ENCODE measurements at regions not wholly inside any gene's neighbourhood (a gene's known extent, or its start where the extent isn't known, plus 50 kb on each side); places are given as distances from the start of the nearest gene placed in this dataset.

GRCh38 chr2:53373126-53373525 is 394.5 kb upstream of the CHAC2 start:
- no peak overlapping the region for H3K4me2 ChIP-seq
- no peak overlapping the region for H3K27ac ChIP-seq
- no peaks in the 10 kb centered on the region for H3K9me3 ChIP-seq
- H3K4me1 ChIP-seq, result no peaks in the 10 kb centered on the region
- ChIA-PET POLR2A (no interaction called here), CTCF (no interaction called here)
- no peak overlapping the region for H3K4me3 ChIP-seq
- FAIRE-seq (no peak), DNase-seq (ENCODE audit: low read depth in 1 of 2, low spot score in 1 of 2) (no peak), ATAC-seq (no peak)
- TF ChIP-seq BHLHE40 (IDR thresholded peaks at IDR 0.05; ENCODE audit: low read depth, low read length) (no peak), CHD2 (IDR thresholded peaks at IDR 0.05; ENCODE audit: low read length, partially characterized antibody) (no peak), NPAS2 (CRISPR knock-in tag; IDR thresholded peaks at IDR 0.05; ENCODE audit: borderline replicate concordance) (no peak), PHF8 (IDR thresholded peaks at IDR 0.05; ENCODE audit: borderline replicate concordance, low read depth) (no peak), FOSB (CRISPR knock-in tag; IDR thresholded peaks at IDR 0.05) (no peak), ZC3H11A (IDR thresholded peaks at IDR 0.05) (no peak), POLR2A (IDR thresholded peaks at IDR 0.05; ENCODE audit: low read length) (no peak)
- WGBS (ENCODE audit: missing lambda C conversion rate), result 75% methylated on average over 1 of the region's 1 CpG

- WGBS (ENCODE audit: missing lambda C conversion rate), result 42% methylated on average over 3 of the region's 3 CpGs
- Histone ChIP-seq H3K27ac (no peak overlapping the region), H3K9me3 (no peaks in the 10 kb centered on the region; the same call in 2 of the 3 replicates), H3K4me3 (no peak overlapping the region), H3K4me2 (no peak overlapping the region), H3K4me1 (no peaks in the 10 kb centered on the region)
- no peak for ATAC-seq
- no peak for DNase-seq (ENCODE audit: low read depth in 1 of 2, low spot score in 1 of 2)
- no peak for FAIRE-seq
- CTCF ChIA-PET, result no interaction called here
- POLR2A ChIA-PET, result no interaction called here
- TF ChIP-seq ZFP36 (IDR thresholded peaks at IDR 0.05; ENCODE audit: borderline replicate concordance, partially characterized antibody) (no peak), KDM1A (IDR thresholded peaks at IDR 0.05; ENCODE audit: low read depth) (no peak), CBX2 (IDR thresholded peaks at IDR 0.05; ENCODE audit: borderline replicate concordance, low read depth) (no peak), ATOH8 (CRISPR knock-in tag; IDR thresholded peaks at IDR 0.05; ENCODE audit: low read depth) (no peak), NR3C1 (IDR thresholded peaks at IDR 0.05) (no peak), HDAC2 (IDR thresholded peaks at IDR 0.05) (no peak), NFE2L2 (conservative IDR thresholded peaks at IDR 0.05; ENCODE audit: low read length) (no peak), MAFK (IDR thresholded peaks at IDR 0.05; ENCODE audit: partially characterized antibody) (no peak), RCOR1 (IDR thresholded peaks at IDR 0.05; ENCODE audit: low read depth, low read length) (no peak), CTCF (IDR thresholded peaks at IDR 0.05) (no peak), ZC3H11A (IDR thresholded peaks at IDR 0.05) (no peak), ESRRA (IDR thresholded peaks at IDR 0.05; ENCODE audit: borderline replicate concordance, low read length) (no peak), CHD4 (IDR thresholded peaks at IDR 0.05; ENCODE audit: borderline replicate concordance) (no peak)
Measured at GRCh38 chr2:53366543-53366942, 401.1 kb upstream of the CHAC2 start.

GRCh38 chr2:53362934-53363333 is 404.7 kb upstream of the CHAC2 start:
- 0% methylated on average over 2 of the region's 2 CpGs for WGBS (ENCODE audit: missing lambda C conversion rate)
- Histone ChIP-seq H3K4me1 (no peaks in the 10 kb centered on the region), H3K9me3 (peaks cover 4% of the 10 kb centered on the region; the same call in 1 of the 3 replicates), H3K27ac (no peak overlapping the region), H3K4me2 (no peak overlapping the region), H3K4me3 (no peak overlapping the region)
- DNase-seq (ENCODE audit: low read depth in 1 of 2, low spot score in 1 of 2) (no peak), ATAC-seq (no peak), FAIRE-seq (no peak)
- TF ChIP-seq PHF8 (IDR thresholded peaks at IDR 0.05; ENCODE audit: borderline replicate concordance, low read depth) (no peak), MAFK (IDR thresholded peaks at IDR 0.05; ENCODE audit: partially characterized antibody) (no peak), EHMT2 (IDR thresholded peaks at IDR 0.05; ENCODE audit: low read depth) (no peak), KDM5A (IDR thresholded peaks at IDR 0.05) (no peak), EHF (CRISPR knock-in tag; IDR thresholded peaks at IDR 0.05) (no peak), NFE2L2 (conservative IDR thresholded peaks at IDR 0.05; ENCODE audit: low read length) (no peak), ZSCAN20 (CRISPR knock-in tag; IDR thresholded peaks at IDR 0.05) (no peak)
- ChIA-PET POLR2A (no interaction called here), CTCF (no interaction called here)

Data from A549 (cell line).